ENCODE measurements at regions not wholly inside any gene's neighbourhood (a gene's known extent, or its start where the extent isn't known, plus 50 kb on each side); places are given as distances from the start of the nearest gene placed in this dataset.

GRCh38 chr5:109584986-109585599, 104.6 kb upstream of the MAN2A1 start:
- no peak overlapping the region for H2BK5ac ChIP-seq (ENCODE audit: low read depth, low read length, poor library complexity)

DNA sequence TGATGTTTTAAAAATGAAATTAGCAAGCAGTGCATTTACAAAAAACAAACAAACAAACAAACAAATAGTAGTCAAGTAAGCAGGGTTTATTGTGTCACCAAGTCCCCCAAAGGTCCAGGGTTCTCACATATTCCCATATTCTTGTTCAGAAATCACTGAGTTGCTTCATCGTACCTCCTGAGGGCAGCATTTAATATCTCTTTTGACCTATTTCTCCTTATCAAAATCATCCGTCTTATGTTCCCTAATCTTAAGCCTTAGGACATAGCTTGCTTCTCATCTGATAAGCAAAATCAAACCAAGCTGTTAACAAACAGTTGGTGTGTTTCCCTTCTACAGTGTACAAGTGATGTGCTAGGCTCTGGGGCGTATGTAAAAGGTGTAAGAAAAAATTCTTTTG, 109.5 kb upstream of the MAN2A1 start:
- H4K91ac ChIP-seq (ENCODE audit: low read depth, low read length), result no peak overlapping the region
- H2BK5ac ChIP-seq (ENCODE audit: low read depth, low read length, poor library complexity), result no peak overlapping the region
- H2BK120ac ChIP-seq (ENCODE audit: insufficient read depth, low read length, poor library complexity), result no peak overlapping the region
- H3K4me1 ChIP-seq (ENCODE audit: control insufficient read depth in 1 of 2, insufficient read depth in 2 of 2, low read length in 2 of 2), result no peaks in the 10 kb centered on the region
- no peaks in the 10 kb centered on the region for H3K9me3 ChIP-seq (ENCODE audit: insufficient read depth, low read depth, low read length)
- no CpG with 5 or more reads among the region's 3 CpGs for WGBS (ENCODE audit: extremely low coverage, insufficient coverage, insufficient read length)
- no peak overlapping the region for H4K8ac ChIP-seq (ENCODE audit: low read depth, low read length)
- no peak overlapping the region for H2AK5ac ChIP-seq (ENCODE audit: low read length)
- no peak overlapping the region for H3K4me2 ChIP-seq (ENCODE audit: low read length)
- no peak overlapping the region for H4K12ac ChIP-seq (ENCODE audit: low read depth, low read length)
- H3K4me3 ChIP-seq (ENCODE audit: low read depth, low read length), result no peak overlapping the region
- no peak overlapping the region for H3K23ac ChIP-seq (ENCODE audit: low read length)
- H3K9ac ChIP-seq (ENCODE audit: low read length), result no peak overlapping the region
- no peaks in the 10 kb centered on the region for H3K27me3 ChIP-seq (ENCODE audit: insufficient read depth, low read length)
- DNase-seq, result no peak
- H3K14ac ChIP-seq (ENCODE audit: low read length), result no peak overlapping the region
- H3K79me2 ChIP-seq (ENCODE audit: control insufficient read depth, insufficient read depth, low read length, poor library complexity), result no peaks in the 10 kb centered on the region
- no peaks in the 10 kb centered on the region for H3K36me3 ChIP-seq (ENCODE audit: control insufficient read depth in 1 of 2, insufficient read depth in 2 of 2, low read length in 2 of 2)
- no peaks in the 10 kb centered on the region for H3K79me1 ChIP-seq (ENCODE audit: low read length)
- H3K27ac ChIP-seq (ENCODE audit: low read depth, low read length), result no peak overlapping the region
- no peak overlapping the region for H2AFZ ChIP-seq (ENCODE audit: insufficient read depth, low read length, poor library complexity)
- H3K4ac ChIP-seq (ENCODE audit: low read depth, low read length), result no peak overlapping the region
- no peak overlapping the region for H3K18ac ChIP-seq (ENCODE audit: low read length)
- no peak overlapping the region for H2BK12ac ChIP-seq (ENCODE audit: low read length)

More at GRCh38 chr5:109584986-109585599, 104.6 kb upstream of the MAN2A1 start:
- no CpG with 5 or more reads among the region's 4 CpGs for WGBS (ENCODE audit: extremely low coverage, insufficient coverage, insufficient read length)
- H2BK120ac ChIP-seq (ENCODE audit: insufficient read depth, low read length, poor library complexity), result no peak overlapping the region
- H3K27ac ChIP-seq (ENCODE audit: low read depth, low read length), result no peak overlapping the region
- H4K12ac ChIP-seq (ENCODE audit: low read depth, low read length), result no peak overlapping the region
- peak; percentile 3 to 52 for DNase-seq
- H3K9me3 ChIP-seq (ENCODE audit: insufficient read depth, low read depth, low read length), result no peaks in the 10 kb centered on the region
- H3K36me3 ChIP-seq (ENCODE audit: control insufficient read depth in 1 of 2, insufficient read depth in 2 of 2, low read length in 2 of 2), result no peaks in the 10 kb centered on the region
- no peak overlapping the region for H3K23ac ChIP-seq (ENCODE audit: low read length)
- no peaks in the 10 kb centered on the region for H3K4me1 ChIP-seq (ENCODE audit: control insufficient read depth in 1 of 2, insufficient read depth in 2 of 2, low read length in 2 of 2)
- H3K18ac ChIP-seq (ENCODE audit: low read length), result no peak overlapping the region
- H3K14ac ChIP-seq (ENCODE audit: low read length), result no peak overlapping the region
- H4K8ac ChIP-seq (ENCODE audit: low read depth, low read length), result no peak overlapping the region
- H3K9ac ChIP-seq (ENCODE audit: low read length), result no peak overlapping the region
- H3K4me3 ChIP-seq (ENCODE audit: low read depth, low read length), result no peak overlapping the region
- H3K27me3 ChIP-seq (ENCODE audit: insufficient read depth, low read length), result no peaks in the 10 kb centered on the region
- H3K79me1 ChIP-seq (ENCODE audit: low read length), result no peaks in the 10 kb centered on the region
- no peak overlapping the region for H3K4me2 ChIP-seq (ENCODE audit: low read length)
- H2AK5ac ChIP-seq (ENCODE audit: low read length), result no peak overlapping the region
- H2AFZ ChIP-seq (ENCODE audit: insufficient read depth, low read length, poor library complexity), result no peak overlapping the region
- no peak overlapping the region for H4K91ac ChIP-seq (ENCODE audit: low read depth, low read length)
- no peak overlapping the region for H3K4ac ChIP-seq (ENCODE audit: low read depth, low read length)
- H2BK12ac ChIP-seq (ENCODE audit: low read length), result no peak overlapping the region
- H3K79me2 ChIP-seq (ENCODE audit: control insufficient read depth, insufficient read depth, low read length, poor library complexity), result no peaks in the 10 kb centered on the region

GRCh38 chr5:109575506-109575905, 114.2 kb upstream of the MAN2A1 start:
- DNase-seq, result no peak
- no peak overlapping the region for H3K4ac ChIP-seq (ENCODE audit: low read depth, low read length)
- no peak overlapping the region for H2BK120ac ChIP-seq (ENCODE audit: insufficient read depth, low read length, poor library complexity)
- H2BK5ac ChIP-seq (ENCODE audit: low read depth, low read length, poor library complexity), result no peak overlapping the region
- no peaks in the 10 kb centered on the region for H3K79me1 ChIP-seq (ENCODE audit: low read length)
- H2AFZ ChIP-seq (ENCODE audit: insufficient read depth, low read length, poor library complexity), result no peak overlapping the region
- no peak overlapping the region for H3K14ac ChIP-seq (ENCODE audit: low read length)
- no peak overlapping the region for H4K91ac ChIP-seq (ENCODE audit: low read depth, low read length)
- H4K12ac ChIP-seq (ENCODE audit: low read depth, low read length), result no peak overlapping the region
- H3K4me2 ChIP-seq (ENCODE audit: low read length), result no peak overlapping the region
- H3K27ac ChIP-seq (ENCODE audit: low read depth, low read length), result no peak overlapping the region
- no peak overlapping the region for H3K9ac ChIP-seq (ENCODE audit: low read length)
- H3K18ac ChIP-seq (ENCODE audit: low read length), result no peak overlapping the region
- no peak overlapping the region for H3K23ac ChIP-seq (ENCODE audit: low read length)
- no peaks in the 10 kb centered on the region for H3K79me2 ChIP-seq (ENCODE audit: control insufficient read depth, insufficient read depth, low read length, poor library complexity)
- WGBS (ENCODE audit: extremely low coverage, insufficient coverage, insufficient read length), result no CpG with 5 or more reads among the region's 2 CpGs
- H3K36me3 ChIP-seq (ENCODE audit: control insufficient read depth in 1 of 2, insufficient read depth in 2 of 2, low read length in 2 of 2), result no peaks in the 10 kb centered on the region
- no peaks in the 10 kb centered on the region for H3K9me3 ChIP-seq (ENCODE audit: insufficient read depth, low read depth, low read length)
- H3K4me3 ChIP-seq (ENCODE audit: low read depth, low read length), result no peak overlapping the region
- H4K8ac ChIP-seq (ENCODE audit: low read depth, low read length), result no peak overlapping the region
- no peaks in the 10 kb centered on the region for H3K4me1 ChIP-seq (ENCODE audit: control insufficient read depth in 1 of 2, insufficient read depth in 2 of 2, low read length in 2 of 2)
- no peak overlapping the region for H2BK12ac ChIP-seq (ENCODE audit: low read length)
- no peaks in the 10 kb centered on the region for H3K27me3 ChIP-seq (ENCODE audit: insufficient read depth, low read length)
- H2AK5ac ChIP-seq (ENCODE audit: low read length), result no peak overlapping the region

- no peak overlapping the region for H2AFZ ChIP-seq (ENCODE audit: insufficient read depth, low read length, poor library complexity)
- H3K14ac ChIP-seq (ENCODE audit: low read length), result no peak overlapping the region
- no peaks in the 10 kb centered on the region for H3K4me1 ChIP-seq (ENCODE audit: control insufficient read depth in 1 of 2, insufficient read depth in 2 of 2, low read length in 2 of 2)
- no peak overlapping the region for H3K4me2 ChIP-seq (ENCODE audit: low read length)
- no peak overlapping the region for H4K8ac ChIP-seq (ENCODE audit: low read depth, low read length)
- H3K27me3 ChIP-seq (ENCODE audit: insufficient read depth, low read length), result no peaks in the 10 kb centered on the region
- H2BK120ac ChIP-seq (ENCODE audit: insufficient read depth, low read length, poor library complexity), result no peak overlapping the region
- H3K18ac ChIP-seq (ENCODE audit: low read length), result no peak overlapping the region
- H3K79me1 ChIP-seq (ENCODE audit: low read length), result no peaks in the 10 kb centered on the region
- H2BK12ac ChIP-seq (ENCODE audit: low read length), result no peak overlapping the region
- H4K91ac ChIP-seq (ENCODE audit: low read depth, low read length), result no peak overlapping the region
- H3K79me2 ChIP-seq (ENCODE audit: control insufficient read depth, insufficient read depth, low read length, poor library complexity), result no peaks in the 10 kb centered on the region
- H3K36me3 ChIP-seq (ENCODE audit: control insufficient read depth in 1 of 2, insufficient read depth in 2 of 2, low read length in 2 of 2), result no peaks in the 10 kb centered on the region
- H3K9ac ChIP-seq (ENCODE audit: low read length), result no peak overlapping the region
- no peak overlapping the region for H3K4me3 ChIP-seq (ENCODE audit: low read depth, low read length)
- H3K4ac ChIP-seq (ENCODE audit: low read depth, low read length), result no peak overlapping the region
- no peak overlapping the region for H2BK5ac ChIP-seq (ENCODE audit: low read depth, low read length, poor library complexity)
- H3K27ac ChIP-seq (ENCODE audit: low read depth, low read length), result no peak overlapping the region
- no peak overlapping the region for H3K23ac ChIP-seq (ENCODE audit: low read length)
- no peaks in the 10 kb centered on the region for H3K9me3 ChIP-seq (ENCODE audit: insufficient read depth, low read depth, low read length)
- H2AK5ac ChIP-seq (ENCODE audit: low read length), result no peak overlapping the region
- no peak overlapping the region for H4K12ac ChIP-seq (ENCODE audit: low read depth, low read length)
- no peak for DNase-seq
Observed at GRCh38 chr5:109574985-109575384, 114.7 kb upstream of the MAN2A1 start.
